ENCODE measurements at regions not wholly inside any gene's neighbourhood (a gene's known extent, or its start where the extent isn't known, plus 50 kb on each side); places are given as distances from the start of the nearest gene placed in this dataset.

DNA sequence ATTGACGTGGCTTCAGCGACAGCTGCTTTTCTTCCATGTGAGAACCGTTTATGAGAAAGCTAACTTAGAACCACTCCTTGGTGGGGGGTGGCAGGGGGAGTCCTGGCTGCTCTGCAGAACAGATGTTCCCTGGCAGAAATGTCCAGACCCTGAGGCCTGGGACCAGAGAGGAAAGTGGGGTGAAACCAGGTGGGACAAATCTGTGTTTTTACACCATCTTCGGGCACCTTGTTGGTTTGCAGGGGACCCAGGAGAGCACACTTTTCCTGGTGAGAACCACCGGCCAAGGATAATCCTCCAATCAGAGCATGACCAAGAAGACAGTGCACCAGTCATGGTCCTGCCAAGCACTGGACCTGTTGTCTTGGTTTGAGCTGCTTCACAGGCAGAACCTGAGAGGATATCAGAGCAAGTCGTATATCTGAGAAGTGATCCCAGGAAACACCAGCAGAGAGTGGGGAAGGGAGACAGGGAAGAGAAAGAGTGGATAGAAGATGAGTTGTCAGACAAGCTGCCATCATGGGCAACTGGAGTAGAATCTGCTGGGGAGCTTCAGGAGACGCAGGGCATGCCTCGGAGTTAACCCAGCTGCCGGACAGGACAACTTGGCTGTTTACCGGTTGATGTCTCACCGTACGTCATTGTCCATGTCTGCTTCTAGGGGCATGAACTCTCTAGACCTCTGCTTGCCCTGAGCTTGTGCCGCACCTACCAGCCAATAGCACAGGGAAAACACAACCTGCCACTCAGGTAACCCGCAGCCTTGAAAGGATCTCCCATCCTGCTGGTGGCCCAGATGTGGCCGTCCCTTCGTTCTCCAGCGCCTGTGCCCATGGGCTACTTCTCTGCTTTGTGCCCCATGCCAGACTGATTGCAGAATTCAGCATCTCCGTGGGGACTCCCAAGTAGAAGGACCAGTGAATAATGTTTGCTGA lies 178.4 kb upstream of the MVB12B start:
- TF ChIP-seq, protein P1, sequence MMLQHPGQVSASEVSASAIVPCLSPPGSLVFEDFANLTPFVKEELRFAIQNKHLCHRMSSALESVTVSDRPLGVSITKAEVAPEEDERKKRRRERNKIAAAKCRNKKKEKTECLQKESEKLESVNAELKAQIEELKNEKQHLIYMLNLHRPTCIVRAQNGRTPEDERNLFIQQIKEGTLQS (IDR thresholded peaks at IDR 0.05): no peak
- TF ChIP-seq, protein P2, sequence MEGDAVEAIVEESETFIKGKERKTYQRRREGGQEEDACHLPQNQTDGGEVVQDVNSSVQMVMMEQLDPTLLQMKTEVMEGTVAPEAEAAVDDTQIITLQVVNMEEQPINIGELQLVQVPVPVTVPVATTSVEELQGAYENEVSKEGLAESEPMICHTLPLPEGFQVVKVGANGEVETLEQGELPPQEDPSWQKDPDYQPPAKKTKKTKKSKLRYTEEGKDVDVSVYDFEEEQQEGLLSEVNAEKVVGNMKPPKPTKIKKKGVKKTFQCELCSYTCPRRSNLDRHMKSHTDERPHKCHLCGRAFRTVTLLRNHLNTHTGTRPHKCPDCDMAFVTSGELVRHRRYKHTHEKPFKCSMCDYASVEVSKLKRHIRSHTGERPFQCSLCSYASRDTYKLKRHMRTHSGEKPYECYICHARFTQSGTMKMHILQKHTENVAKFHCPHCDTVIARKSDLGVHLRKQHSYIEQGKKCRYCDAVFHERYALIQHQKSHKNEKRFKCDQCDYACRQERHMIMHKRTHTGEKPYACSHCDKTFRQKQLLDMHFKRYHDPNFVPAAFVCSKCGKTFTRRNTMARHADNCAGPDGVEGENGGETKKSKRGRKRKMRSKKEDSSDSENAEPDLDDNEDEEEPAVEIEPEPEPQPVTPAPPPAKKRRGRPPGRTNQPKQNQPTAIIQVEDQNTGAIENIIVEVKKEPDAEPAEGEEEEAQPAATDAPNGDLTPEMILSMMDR (IDR thresholded peaks at IDR 0.05; ENCODE audit: low read depth, low read length, missing input control): no peak
- TF ChIP-seq RAD21 (IDR thresholded peaks at IDR 0.05): no peak
- TF ChIP-seq, protein P3, sequence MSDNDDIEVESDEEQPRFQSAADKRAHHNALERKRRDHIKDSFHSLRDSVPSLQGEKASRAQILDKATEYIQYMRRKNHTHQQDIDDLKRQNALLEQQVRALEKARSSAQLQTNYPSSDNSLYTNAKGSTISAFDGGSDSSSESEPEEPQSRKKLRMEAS (IDR thresholded peaks at IDR 0.05): no peak
- TF ChIP-seq YY1 (IDR thresholded peaks at IDR 0.05): no peak
- TF ChIP-seq, protein P4, sequence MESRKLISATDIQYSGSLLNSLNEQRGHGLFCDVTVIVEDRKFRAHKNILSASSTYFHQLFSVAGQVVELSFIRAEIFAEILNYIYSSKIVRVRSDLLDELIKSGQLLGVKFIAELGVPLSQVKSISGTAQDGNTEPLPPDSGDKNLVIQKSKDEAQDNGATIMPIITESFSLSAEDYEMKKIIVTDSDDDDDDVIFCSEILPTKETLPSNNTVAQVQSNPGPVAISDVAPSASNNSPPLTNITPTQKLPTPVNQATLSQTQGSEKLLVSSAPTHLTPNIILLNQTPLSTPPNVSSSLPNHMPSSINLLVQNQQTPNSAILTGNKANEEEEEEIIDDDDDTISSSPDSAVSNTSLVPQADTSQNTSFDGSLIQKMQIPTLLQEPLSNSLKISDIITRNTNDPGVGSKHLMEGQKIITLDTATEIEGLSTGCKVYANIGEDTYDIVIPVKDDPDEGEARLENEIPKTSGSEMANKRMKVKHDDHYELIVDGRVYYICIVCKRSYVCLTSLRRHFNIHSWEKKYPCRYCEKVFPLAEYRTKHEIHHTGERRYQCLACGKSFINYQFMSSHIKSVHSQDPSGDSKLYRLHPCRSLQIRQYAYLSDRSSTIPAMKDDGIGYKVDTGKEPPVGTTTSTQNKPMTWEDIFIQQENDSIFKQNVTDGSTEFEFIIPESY (IDR thresholded peaks at IDR 0.05): no peak
- TF ChIP-seq NR2F2 (IDR thresholded peaks at IDR 0.05): no peak
